Esophagus (tissue), 2 donors: ENCODE measurements at regions not wholly inside any gene's neighbourhood (a gene's known extent, or its start where the extent isn't known, plus 50 kb on each side); places are given as distances from the start of the nearest gene placed in this dataset.
"Not testable (repeated sequence)": the region's sequence is repeated elsewhere in the genome, so short reads cannot be mapped to it uniquely, and the experiment has no call there.

Experiments
- H3K27ac ChIP-seq, 2 donors: one replicate each; pipeline ENCODE4 v1.5.1; 2013; ENCODE audit warnings: low read depth in 2 of 2, mild to moderate bottlenecking in 2 of 2, inconsistent platforms in 1 of 2, low read length in 1 of 2, moderate library complexity in 1 of 2
- H3K27me3 ChIP-seq, 2 donors: one replicate each; pipeline ENCODE4 v1.6.1; 2013; ENCODE audit warnings: low read length in 2 of 2, control low read depth in 1 of 2, mild to moderate bottlenecking in 1 of 2; ENCODE audit not compliant: insufficient read depth in 2 of 2, control insufficient read depth in 1 of 2
- H3K36me3 ChIP-seq, 2 donors: one replicate each; pipeline ENCODE4 v1.6.1; 2013; ENCODE audit warnings: low read length in 1 of 2; ENCODE audit not compliant: control insufficient read depth in 2 of 2, insufficient read depth in 2 of 2
- H3K4me1 ChIP-seq, 2 donors: one replicate each; pipeline ENCODE4 v1.6.1; 2013; ENCODE audit warnings: low read length in 1 of 2; ENCODE audit not compliant: control insufficient read depth in 2 of 2, insufficient read depth in 2 of 2
- H3K4me3 ChIP-seq, 2 donors: one replicate each; pipeline ENCODE4 v1.5.1; 2013; ENCODE audit warnings: low read length in 2 of 2, mild to moderate bottlenecking in 2 of 2, low read depth in 1 of 2, moderate library complexity in 1 of 2
- H3K9me3 ChIP-seq, 2 donors: one replicate each; pipeline ENCODE4 v1.6.1; 2013; ENCODE audit warnings: mild to moderate bottlenecking in 2 of 2, low read depth in 1 of 2, low read length in 1 of 2, moderate library complexity in 1 of 2; ENCODE audit not compliant: control insufficient read depth in 2 of 2, insufficient read depth in 1 of 2
- WGBS, 2 donors: extraction: QIAGEN DNeasy Blood & Tissue Kit; methylation state at CpG; one replicate each; pipeline ENCODE4 v1.1.7; 2013; 5-methylcytosine and 5-hydroxymethylcytosine counted together
- donor health status: healthy with polysubstance abuse.
- donor health status: Bipolar disorder and iron deficiency.

GRCh38 chr7:16263377-16263776 lies 158.0 kb downstream of the CRPPA start:
- H3K4me1 ChIP-seq, H3K4me3 ChIP-seq, H3K27me3 ChIP-seq, H3K36me3 ChIP-seq, H3K9me3 ChIP-seq, H3K27ac ChIP-seq: not testable (repeated sequence)
- WGBS, 2 donors = 95 to 96% methylated on average over 6 of the region's 6 CpGs

DNA sequence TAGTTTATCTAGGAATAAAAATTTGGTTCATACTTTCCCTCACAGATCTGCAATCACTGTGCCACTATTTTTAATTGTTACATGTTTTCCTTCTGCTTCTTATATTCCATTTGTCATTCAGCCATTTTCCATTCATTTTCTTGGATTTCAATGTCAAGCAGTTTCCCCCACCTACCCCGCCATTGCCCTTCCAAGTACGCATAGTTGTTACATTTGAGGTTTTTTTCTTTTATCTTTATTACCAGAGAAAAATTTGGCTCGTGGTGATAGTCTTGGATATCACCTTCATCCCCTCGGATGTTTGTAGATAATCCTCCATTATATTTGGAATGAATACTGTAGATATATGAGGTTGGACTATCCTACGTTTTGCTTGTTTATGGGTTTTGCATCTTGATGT lies 159.7 kb downstream of the CRPPA start:
- H3K4me1 ChIP-seq = no peaks in the 10 kb centered on the region
- WGBS, 2 donors = 85 to 87% methylated on average over 5 of the region's 5 CpGs

DNA sequence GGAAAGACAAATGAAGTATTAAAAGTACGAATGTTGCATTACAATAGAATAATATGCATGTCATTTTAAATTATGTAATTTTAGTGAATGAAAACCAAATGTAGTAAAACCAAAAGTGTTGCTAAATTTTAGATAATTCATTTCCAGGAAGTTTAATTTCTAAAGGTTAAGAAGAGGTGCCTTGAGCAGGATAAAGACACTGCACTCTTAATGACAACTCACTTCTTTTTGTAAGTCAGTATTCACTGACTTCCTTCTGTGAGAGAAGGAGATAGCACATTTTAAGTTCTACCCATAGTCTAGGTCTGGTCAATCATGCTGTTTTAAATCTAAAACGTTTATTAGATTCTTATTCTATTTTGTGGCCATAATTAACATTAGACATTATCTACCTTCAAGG lies 160.2 kb downstream of the CRPPA start:
- Histone ChIP-seq H3K4me3 (no peak overlapping the region), H3K4me1 (no peaks in the 10 kb centered on the region), H3K27ac (no peak overlapping the region), H3K27me3 (no peaks in the 10 kb centered on the region), H3K36me3 (no peaks in the 10 kb centered on the region), H3K9me3 (no peaks in the 10 kb centered on the region)
- 63 to 64% methylated on average over 2 of the region's 2 CpGs for WGBS, 2 donors

More for the DNA sequence above, 159.7 kb downstream of the CRPPA start:
- H3K4me3 ChIP-seq = no peak overlapping the region
- no peak overlapping the region for H3K27ac ChIP-seq
- H3K27me3 ChIP-seq = no peaks in the 10 kb centered on the region
- H3K9me3 ChIP-seq = no peaks in the 10 kb centered on the region
- H3K36me3 ChIP-seq = no peaks in the 10 kb centered on the region

GRCh38 chr7:16260236-16260728 lies 161.1 kb downstream of the CRPPA start:
- H3K4me3 ChIP-seq = no peak overlapping the region
- H3K27ac ChIP-seq = no peak overlapping the region
- H3K4me1 ChIP-seq = no peaks in the 10 kb centered on the region
- 55 to 70% methylated on average over 1 of the region's 1 CpG for WGBS, 2 donors
- H3K36me3 ChIP-seq = no peaks in the 10 kb centered on the region
- H3K9me3 ChIP-seq = no peaks in the 10 kb centered on the region
- no peaks in the 10 kb centered on the region for H3K27me3 ChIP-seq

- H3K9me3 ChIP-seq, H3K27me3 ChIP-seq, H3K4me1 ChIP-seq, H3K4me3 ChIP-seq, H3K36me3 ChIP-seq, H3K27ac ChIP-seq: not testable (repeated sequence)
- 79 to 90% methylated on average over 1 of the region's 1 CpG for WGBS, 2 donors
These were observed 164.9 kb downstream of the CRPPA start for GRCh38 chr7:16256419-16256818.

- WGBS, 2 donors = 90% methylated on average over 2 of the region's 2 CpGs
- not testable (repeated sequence) for H3K4me1 ChIP-seq, H3K9me3 ChIP-seq, H3K36me3 ChIP-seq, H3K27me3 ChIP-seq, H3K27ac ChIP-seq, H3K4me3 ChIP-seq
These were observed 165.4 kb downstream of the CRPPA start for GRCh38 chr7:16255952-16256351.

- 97 to 99% methylated on average over 2 of the region's 2 CpGs for WGBS, 2 donors
- not testable (repeated sequence) for H3K4me3 ChIP-seq, H3K9me3 ChIP-seq, H3K4me1 ChIP-seq, H3K27ac ChIP-seq, H3K27me3 ChIP-seq, H3K36me3 ChIP-seq
These were observed 170.7 kb downstream of the CRPPA start for GRCh38 chr7:16250655-16251054.

GRCh38 chr7:16249204-16249603 lies 172.1 kb downstream of the CRPPA start:
- not testable (repeated sequence) for H3K9me3 ChIP-seq, H3K27me3 ChIP-seq, H3K36me3 ChIP-seq, H3K4me3 ChIP-seq, H3K27ac ChIP-seq, H3K4me1 ChIP-seq
- 91 to 96% methylated on average over 7 of the region's 7 CpGs for WGBS, 2 donors

DNA sequence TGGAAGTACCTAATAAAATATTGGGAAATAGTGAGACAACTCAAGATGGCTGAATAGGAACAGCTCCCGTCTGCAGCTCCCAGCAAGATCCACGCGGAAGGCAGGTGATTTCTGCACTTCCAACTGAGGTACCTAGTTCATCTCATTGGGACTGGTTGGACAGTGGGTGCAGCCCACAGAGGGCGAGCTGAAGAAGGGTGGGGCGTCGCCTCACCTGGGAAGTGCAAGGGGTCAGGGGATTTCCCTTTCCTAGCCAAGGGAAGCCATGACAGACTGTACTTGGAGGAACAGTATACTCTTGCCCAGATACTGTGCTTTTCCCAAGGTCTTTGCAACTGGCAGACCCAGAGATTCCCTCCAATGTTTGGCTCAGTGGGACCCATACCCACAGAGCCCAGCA lies 172.8 kb downstream of the CRPPA start:
- H3K4me1 ChIP-seq, H3K9me3 ChIP-seq, H3K4me3 ChIP-seq, H3K27me3 ChIP-seq, H3K27ac ChIP-seq, H3K36me3 ChIP-seq: not testable (repeated sequence)
- 98 to 99% methylated on average over 6 of the region's 6 CpGs for WGBS, 2 donors

DNA sequence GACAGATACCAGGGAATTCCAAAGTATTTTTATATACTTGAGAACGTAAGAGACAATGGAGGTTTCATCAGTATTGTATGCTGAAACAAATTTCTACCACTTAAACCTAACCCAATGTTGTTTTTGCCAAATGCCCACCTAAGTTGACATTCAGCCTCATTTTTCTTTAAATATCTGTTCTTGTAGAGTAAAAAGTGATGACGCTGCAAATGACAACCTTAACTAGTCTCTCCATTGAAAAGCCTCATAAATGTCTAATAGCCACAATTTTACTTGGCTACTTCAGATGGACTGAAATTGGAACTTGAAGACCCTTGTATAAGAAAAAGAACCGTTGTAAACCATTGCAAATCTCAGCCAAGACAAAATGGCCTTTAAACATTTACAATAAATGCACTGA lies 176.9 kb downstream of the CRPPA start:
- Histone ChIP-seq H3K9me3 (no peaks in the 10 kb centered on the region), H3K4me3 (no peak overlapping the region), H3K36me3 (no peaks in the 10 kb centered on the region), H3K27ac (no peak overlapping the region), H3K27me3 (no peaks in the 10 kb centered on the region), H3K4me1 (no peaks in the 10 kb centered on the region)
- WGBS, 2 donors = 71 to 75% methylated on average over 3 of the region's 3 CpGs
